ENCODE measurements at regions not wholly inside any gene's neighbourhood (a gene's known extent, or its start where the extent isn't known, plus 50 kb on each side); places are given as distances from the start of the nearest gene placed in this dataset.

DNA sequence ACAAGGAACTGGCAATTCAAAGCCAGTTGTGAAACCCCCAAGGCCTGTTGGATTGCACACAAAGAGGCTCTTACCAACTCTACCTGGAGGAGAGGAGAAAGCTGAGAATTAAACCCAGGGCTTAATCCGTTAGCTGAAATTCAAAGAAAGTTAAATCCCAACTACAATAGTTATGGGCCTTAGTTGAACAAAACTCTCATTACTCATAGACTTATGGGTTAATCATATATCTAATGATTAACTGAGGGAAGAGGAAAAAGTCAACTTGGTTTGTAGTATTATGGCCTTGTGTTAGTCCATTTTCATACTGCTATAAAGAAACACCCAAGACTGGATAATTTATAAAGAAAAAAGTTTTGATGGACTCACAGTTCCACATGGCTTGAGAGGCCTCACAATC lies 838.2 kb upstream of the ADGRL2 start:
- DNase-seq (ENCODE audit: low read depth) = no peak
- H3K4me3 ChIP-seq (ENCODE audit: low read depth, low read length) = no peak overlapping the region

DNA sequence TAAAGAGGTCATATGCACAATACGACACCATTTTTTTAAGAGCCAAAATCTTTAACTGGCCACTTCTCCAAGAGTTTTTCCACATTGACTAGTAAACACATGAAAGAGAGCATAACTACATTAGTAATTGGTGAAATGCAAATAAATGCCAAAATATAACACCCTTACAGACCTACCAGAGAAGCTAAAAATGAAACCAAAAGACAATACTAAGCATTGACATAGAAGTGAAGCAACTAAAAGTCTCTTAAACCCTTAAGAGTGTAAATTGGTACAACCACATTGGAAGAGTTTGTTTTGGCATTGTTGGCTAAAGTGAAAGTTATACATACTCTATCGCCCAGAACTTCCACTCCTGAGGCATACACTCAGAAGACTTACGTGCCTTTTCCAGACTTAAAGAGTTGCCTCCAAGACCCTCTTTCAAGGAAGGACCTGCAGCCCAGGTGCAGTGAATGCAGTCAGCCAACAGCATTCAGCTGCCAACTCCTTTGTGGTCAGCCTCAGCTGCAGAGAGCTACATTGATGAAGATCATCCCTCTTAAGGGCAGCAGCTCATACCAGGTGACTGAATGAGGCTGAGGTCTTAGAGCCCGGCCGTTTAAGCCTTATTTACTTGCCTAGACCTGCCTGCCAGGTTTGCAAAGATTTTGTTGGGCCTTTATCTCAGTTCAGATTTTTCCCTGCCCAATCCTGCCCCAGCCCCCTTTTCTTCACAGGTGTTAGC lies 839.1 kb upstream of the ADGRL2 start:
- no peak overlapping the region for H3K4me3 ChIP-seq (ENCODE audit: low read depth, low read length)
- DNase-seq (ENCODE audit: low read depth) = no peak

DNA sequence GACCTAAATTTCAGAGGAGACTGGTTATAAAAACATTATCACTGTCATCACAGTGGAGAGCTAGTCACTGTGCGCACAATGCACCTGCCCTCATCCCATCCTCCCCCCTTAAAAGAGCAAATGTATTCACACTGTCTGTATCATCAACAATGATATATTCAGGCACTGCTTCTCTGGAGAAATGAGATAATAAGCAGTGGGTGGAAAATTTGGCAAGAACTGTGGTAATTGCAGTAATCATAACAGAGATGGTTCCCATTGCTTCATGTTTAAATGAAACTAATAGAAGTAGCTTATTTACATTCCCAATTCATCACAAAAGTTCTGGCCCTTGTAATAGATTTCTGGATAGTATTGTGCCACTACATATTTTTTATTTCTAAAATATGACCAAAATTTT lies 867.4 kb upstream of the ADGRL2 start:
- DNase-seq (ENCODE audit: low read depth) = no peak
- no peak overlapping the region for H3K4me3 ChIP-seq (ENCODE audit: low read depth, low read length)

DNA sequence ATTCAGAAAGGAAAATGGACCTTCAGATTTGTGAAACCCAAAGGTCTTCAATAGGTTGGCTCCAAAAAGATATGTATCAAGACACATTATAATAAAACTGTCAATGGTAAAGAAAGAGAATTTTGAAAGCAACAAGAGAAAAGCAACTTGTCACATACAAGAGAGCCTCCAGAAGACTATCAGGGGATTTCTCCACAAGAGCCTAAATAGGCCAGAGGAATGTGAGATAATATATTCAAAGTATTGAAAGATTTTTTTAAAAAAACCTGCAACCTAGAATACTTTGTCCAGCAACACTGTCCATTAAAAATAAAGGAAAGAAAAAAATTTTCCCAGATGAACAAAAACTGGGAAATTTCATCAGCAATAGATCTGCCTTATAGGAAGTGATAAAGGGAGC lies 869.6 kb upstream of the ADGRL2 start:
- no peak for DNase-seq (ENCODE audit: low read depth)

DNA sequence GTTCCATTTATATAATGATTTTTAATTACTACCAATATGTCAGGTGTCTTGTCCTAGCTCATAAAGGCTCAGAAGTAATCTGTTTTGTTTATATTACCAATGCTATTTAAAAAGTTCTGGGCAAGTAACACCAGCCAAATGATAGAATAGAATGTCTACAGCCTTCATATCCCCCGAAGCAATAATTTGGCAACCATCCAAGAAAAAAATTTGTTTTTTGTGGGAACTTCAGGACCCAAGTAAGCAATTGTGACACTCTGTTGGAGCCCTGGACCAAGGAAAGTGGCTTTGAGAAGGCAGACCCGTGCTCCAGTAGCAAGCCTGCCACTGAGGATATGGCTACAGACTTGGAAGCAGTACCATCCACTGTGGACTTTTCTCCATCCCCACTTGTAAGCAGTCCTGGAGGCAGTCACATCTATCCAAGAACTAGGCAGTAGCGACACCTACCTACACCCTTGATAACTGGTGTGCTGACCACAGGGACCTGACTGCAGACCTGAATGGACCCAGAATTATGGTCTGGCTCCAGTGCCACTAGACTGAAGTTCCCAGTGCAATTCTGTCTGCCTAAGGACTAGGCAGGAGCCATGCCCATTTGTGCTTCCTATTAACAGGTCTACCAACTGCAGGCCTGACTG lies 870.7 kb upstream of the ADGRL2 start:
- no peak for DNase-seq (ENCODE audit: low read depth)

More for the DNA sequence above, 869.6 kb upstream of the ADGRL2 start:
- no peak overlapping the region for H3K4me3 ChIP-seq (ENCODE audit: low read depth, low read length)

DNA sequence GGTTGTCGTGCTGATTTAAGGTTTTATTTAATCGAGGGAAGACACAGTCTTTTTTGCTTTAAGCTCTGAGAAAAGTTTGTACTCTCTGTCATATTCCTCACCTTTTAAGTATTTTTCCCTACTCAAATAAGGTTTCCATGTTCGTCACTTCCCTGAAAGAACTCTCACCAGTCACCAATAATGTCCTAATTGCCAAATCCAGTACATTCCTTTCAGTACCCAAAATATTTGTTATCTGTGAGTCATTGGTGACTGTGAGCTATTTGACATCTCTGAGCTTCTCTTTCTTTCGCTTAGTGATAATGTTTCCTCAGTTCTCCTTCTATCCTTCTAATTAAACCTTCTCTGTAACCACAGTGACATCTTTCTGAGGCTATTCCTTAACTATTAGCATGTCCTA lies 874.2 kb upstream of the ADGRL2 start:
- H3K4me3 ChIP-seq (ENCODE audit: low read depth, low read length) = no peak overlapping the region
- DNase-seq (ENCODE audit: low read depth) = no peak

More for the DNA sequence above, 870.7 kb upstream of the ADGRL2 start:
- no peak overlapping the region for H3K4me3 ChIP-seq (ENCODE audit: low read depth, low read length)

DNA sequence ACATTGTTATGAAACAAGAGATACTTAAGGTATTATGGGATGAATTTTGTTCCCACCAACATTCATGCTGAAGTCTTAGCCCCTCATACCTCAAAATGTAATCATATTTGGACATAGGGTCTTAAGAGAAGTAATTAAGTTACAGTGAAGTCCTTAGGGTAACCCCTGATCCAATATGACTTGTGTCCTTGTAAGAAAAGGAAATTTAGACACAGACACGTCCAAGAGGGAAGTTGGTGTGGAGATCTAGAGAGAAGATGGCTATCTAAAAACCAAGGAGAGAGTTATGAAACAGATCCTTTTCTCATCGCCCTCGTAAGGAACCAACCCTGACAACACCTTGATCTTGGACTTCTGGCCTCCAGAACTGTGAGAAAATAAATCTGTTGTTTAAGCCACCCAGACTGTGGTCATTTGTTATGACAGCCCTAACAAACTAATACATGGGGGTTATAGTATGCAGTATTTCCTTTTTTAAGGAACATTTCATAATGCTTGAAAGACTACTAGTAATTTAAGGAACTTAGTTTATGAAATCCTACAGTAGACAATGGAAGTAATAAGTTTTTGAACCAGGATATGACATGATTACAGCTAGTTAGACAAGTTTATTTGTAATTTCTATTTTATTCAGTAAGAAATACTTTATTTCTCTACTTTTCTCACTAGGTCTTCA lies 875.5 kb upstream of the ADGRL2 start:
- no peak for DNase-seq (ENCODE audit: low read depth)
- H3K4me3 ChIP-seq (ENCODE audit: low read depth, low read length) = no peak overlapping the region

DNA sequence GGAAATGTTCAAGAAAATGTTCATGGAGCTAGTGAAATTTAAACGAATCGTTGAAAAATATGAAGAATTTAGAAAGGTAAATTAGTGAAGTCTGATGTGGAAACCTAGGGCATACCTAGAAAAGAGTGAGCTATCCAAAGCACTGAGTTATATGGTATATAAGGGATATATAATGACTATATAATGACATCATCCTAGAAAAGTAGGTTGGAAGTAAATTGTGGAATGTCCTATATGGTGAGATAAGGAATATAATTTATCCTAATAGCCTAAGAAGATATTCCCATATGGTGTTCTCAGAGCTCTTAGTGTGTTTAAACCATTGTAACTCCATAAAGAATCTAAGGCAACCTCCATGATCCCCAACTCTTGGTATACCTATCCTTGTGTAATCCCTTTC lies 876.4 kb upstream of the ADGRL2 start:
- no peak overlapping the region for H3K4me3 ChIP-seq (ENCODE audit: low read depth, low read length)
- DNase-seq (ENCODE audit: low read depth) = no peak

DNA sequence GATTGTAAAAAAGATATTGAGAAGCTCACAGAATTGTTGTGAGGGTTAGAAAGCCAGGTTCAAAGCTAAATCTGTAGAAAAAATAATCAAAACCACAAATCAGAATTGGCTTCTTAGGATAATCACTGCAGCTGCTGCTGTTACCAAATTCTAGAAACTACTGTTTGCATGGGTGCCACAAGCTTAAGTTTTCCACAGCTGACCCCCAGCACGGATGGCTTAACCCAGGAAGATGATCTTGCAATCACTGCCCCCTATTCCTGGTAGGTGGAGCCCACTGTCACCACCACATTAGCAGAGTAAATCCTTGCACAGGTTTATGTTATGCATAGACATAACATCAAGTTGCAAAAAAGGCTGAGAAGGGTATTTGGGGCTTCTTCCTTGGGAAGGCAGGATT lies 877.8 kb upstream of the ADGRL2 start:
- DNase-seq (ENCODE audit: low read depth) = no peak
- H3K4me3 ChIP-seq (ENCODE audit: low read depth, low read length) = no peak overlapping the region

DNA sequence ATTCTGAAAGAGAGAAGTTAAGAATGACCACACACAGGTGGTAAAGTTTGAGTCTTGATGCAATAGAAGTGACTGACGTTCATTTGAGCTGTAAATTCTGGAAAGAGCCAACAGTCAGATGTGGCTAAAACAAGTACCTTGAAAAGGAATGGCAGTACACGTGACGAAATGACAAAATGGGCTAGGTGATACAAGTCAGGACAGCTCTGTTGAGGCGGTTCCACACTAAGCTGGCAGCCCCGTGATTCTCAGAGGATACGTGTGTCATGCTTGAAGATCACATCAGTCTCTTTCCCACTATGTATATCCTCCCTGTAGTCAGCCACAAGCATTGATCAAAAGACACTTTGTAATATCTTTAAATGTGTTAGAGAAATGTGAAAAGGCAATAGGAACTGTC lies 881.3 kb upstream of the ADGRL2 start:
- DNase-seq (ENCODE audit: low read depth) = no peak
- no peak overlapping the region for H3K4me3 ChIP-seq (ENCODE audit: low read depth, low read length)

DNA sequence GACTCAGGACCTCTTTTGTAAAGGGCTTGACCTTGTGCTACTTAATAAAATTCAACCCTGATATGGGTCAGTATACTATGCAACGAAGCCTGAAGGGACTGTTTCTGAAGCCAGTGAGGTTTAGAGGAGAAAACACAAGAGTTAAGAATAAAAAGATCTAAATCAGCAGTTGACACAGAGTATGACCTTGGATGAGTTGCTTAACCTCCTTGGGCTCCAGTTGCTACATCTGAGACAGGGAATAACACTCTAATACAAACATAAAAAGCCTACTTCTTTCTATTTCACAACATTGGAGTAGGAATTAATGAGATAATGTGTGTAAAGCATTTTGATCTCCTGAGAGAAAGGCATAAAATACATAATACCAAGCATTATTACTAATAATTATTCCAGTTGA lies 882.4 kb upstream of the ADGRL2 start:
- DNase-seq (ENCODE audit: low read depth) = no peak
- no peak overlapping the region for H3K4me3 ChIP-seq (ENCODE audit: low read depth, low read length)

DNA sequence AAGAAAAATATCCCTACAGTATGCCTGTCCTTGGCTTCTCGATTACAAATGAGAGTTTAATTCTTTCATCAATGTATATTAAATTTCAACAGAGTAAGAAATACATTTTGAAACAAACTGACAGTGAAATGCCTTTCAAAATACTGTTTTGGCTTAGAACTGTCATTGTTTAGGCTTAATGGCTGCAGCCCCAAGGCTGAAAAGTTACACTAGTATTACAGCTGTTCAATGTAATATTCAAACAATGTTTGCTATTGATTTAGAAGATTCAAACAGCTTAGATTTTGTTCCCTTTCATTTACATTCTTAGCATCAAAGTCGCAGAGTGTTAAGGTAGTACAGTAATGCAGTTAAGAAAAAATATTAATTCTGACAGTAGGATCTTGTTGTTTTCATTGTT lies 882.9 kb upstream of the ADGRL2 start:
- no peak for DNase-seq (ENCODE audit: low read depth)
- H3K4me3 ChIP-seq (ENCODE audit: low read depth, low read length) = no peak overlapping the region

DNA sequence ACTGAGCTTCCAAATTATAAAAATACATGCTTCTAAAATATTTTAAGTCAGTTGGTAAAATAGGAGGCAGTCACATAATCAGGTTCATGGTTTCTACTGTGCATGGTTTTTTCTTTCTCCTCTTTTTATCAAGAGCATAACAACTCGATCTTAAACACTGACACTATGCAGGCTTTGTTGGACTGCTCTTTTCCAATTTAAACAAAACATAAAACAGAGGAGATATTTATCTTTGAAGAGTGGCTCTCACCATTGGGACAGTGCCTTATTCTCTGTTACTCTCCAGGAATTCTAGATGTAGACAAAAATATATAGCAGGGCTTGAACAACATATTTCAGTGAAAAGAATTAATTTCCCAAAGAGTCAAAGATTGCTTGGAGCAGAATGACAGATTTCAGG lies 883.5 kb upstream of the ADGRL2 start:
- H3K4me3 ChIP-seq (ENCODE audit: low read depth, low read length) = no peak overlapping the region
- DNase-seq (ENCODE audit: low read depth) = no peak

DNA sequence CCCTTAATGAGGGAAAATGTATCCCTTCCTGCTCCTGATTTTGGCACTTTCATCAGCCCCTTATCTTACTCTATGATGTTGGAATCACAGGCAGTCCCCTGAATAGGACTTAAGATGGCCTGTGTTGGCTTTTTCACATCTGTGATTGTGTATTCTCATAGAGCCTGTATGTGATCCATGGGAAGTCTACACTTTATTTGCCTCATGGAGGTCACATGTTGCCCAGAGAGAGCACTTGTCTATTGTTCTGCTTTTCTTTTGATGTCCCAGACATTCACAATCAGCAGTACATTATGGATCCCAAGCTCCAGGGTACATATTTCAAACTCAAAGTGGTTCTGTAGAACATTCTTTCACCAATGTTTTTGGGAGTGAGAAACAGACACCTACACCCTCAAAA lies 885.2 kb upstream of the ADGRL2 start:
- no peak for DNase-seq (ENCODE audit: low read depth)
- H3K4me3 ChIP-seq (ENCODE audit: low read depth, low read length) = no peak overlapping the region

DNA sequence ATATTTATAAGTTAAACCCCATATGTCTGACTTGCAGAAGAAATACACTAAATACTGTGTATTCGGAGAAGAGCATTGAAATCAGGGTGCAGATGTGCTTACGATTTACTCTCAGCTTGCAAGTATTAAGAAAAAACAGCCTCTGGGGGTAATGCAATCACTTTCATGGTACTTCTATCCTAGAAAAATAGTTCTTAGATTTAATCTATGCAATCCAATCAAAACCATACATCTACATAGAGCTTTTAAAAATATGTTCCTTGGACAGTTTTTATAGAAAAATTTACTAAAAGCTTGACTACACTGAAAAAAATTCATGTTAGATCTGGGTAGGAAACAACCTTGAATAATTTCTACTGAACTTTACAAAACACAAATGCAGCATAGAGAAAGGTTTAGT lies 890.3 kb upstream of the ADGRL2 start:
- no peak overlapping the region for H3K4me3 ChIP-seq (ENCODE audit: low read depth, low read length)
- no peak for DNase-seq (ENCODE audit: low read depth)

DNA sequence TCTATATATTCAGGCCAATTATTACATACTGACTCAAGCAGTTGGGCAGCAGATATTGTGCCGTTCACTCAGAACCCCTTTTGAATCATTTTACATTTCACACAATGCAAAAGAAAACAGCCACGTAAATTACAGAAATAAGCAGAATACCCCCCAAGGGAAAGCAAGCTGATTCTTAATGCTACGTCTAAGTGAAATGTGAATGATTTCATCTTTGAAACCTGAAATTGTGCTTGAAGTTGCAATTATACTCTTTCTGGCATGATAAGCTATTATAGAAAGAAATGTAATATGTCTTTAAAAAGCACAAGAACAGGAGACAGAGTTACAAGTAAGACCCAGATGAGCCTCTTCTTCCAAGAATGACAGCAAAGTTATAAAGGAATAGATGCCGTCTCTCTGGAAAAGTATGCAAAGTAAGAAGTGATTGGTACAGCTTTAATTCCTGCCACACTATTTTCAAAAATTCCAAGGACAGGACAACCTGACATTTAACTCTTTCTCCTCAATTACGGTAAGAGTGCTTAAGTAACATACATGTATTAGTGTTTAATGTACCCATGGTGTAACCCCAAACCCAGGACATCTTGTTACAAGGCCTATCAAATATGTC lies 891.5 kb upstream of the ADGRL2 start:
- no peak overlapping the region for H3K4me3 ChIP-seq (ENCODE audit: low read depth, low read length)
- no peak for DNase-seq (ENCODE audit: low read depth)

DNA sequence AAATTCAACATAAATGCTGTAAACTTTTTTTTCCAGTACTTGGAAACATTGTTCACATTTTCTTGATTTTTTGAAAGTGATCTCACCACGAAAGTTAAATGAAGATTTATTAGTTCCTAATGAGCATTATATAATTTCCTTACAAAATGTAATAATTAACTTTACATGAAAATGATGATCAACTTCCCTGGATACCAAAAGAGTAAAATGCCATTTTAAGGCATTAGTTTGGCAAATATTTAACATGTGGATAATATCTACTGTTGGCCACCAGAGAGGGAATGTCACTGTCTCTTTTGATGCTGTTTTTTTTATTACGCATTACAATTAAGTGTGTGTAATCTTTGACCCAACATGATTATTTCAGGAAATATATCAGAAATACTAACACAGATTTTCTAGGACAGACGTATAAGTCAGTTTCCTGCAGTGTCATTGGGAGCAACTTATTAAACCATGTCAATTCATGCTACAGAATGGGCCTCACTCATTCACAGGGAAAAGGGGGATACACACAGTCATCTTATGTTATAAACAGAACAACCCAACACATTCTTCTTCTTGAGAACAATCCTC lies 903.9 kb upstream of the ADGRL2 start:
- DNase-seq (ENCODE audit: low read depth) = no peak
- H3K4me3 ChIP-seq (ENCODE audit: low read depth, low read length) = no peak overlapping the region

DNA sequence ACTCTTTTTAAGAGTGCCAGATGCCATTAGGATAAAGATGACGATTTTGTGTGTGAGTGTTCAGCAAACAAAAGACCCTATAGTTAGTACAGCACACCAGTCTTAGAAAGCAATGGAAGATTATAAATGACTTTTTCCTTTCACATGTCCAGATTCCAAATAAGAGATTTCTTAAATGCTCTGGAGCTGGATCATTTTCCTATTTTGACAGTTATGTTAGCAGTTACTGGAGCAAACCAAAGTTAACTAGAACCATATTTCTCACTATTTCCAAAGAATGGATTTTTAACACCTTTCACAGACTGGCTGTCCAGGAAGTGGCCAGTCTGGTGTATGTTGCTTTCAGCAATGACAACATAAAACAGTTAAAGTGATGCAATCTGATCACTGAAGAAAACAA lies 905.8 kb upstream of the ADGRL2 start:
- DNase-seq (ENCODE audit: low read depth) = no peak
- no peak overlapping the region for H3K4me3 ChIP-seq (ENCODE audit: low read depth, low read length)

DNA sequence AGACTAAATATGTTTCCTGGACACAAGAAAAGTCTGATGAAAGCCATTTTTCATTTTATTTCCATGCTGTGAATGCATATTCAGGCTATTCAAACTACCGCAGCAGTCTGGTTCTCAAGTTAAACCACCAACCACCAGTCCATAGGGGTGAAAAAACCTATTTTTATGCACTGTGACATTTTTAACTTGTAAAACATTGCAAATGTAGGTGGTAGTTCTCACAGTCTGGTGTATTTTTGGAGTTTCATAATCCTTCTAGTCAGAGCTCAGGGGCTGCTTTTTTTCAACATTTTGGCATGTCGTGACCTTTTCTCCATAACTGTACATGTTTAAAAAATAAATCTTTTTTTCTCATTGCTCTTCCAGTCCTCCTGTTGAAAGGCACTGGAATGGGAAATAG lies 907.6 kb upstream of the ADGRL2 start:
- no peak overlapping the region for H3K4me3 ChIP-seq (ENCODE audit: low read depth, low read length)
- DNase-seq (ENCODE audit: low read depth) = no peak

DNA sequence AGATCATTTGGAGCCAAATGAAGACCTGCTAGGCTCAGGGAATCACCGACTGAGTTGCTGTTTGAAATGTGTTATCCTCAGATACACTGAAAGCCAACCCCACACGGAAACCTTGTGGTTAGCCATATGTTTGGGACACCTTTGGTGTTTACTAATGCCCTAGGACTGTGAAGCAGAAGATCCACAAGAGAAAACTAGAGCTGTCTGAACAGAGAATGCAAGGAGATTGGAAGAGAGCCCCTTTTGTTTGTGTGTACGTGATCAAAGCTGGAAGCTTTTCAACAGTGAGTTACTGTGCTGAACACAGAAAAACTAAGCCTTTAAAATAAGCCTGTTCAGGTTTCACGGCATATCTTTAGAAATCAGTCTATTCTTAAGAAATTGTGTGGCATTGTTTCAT lies 908.2 kb upstream of the ADGRL2 start:
- no peak for DNase-seq (ENCODE audit: low read depth)
- no peak overlapping the region for H3K4me3 ChIP-seq (ENCODE audit: low read depth, low read length)

All from skeletal muscle cell (primary cell).